ENCODE measurements at regions not wholly inside any gene's neighbourhood (a gene's known extent, or its start where the extent isn't known, plus 50 kb on each side); places are given as distances from the start of the nearest gene placed in this dataset.

DNA sequence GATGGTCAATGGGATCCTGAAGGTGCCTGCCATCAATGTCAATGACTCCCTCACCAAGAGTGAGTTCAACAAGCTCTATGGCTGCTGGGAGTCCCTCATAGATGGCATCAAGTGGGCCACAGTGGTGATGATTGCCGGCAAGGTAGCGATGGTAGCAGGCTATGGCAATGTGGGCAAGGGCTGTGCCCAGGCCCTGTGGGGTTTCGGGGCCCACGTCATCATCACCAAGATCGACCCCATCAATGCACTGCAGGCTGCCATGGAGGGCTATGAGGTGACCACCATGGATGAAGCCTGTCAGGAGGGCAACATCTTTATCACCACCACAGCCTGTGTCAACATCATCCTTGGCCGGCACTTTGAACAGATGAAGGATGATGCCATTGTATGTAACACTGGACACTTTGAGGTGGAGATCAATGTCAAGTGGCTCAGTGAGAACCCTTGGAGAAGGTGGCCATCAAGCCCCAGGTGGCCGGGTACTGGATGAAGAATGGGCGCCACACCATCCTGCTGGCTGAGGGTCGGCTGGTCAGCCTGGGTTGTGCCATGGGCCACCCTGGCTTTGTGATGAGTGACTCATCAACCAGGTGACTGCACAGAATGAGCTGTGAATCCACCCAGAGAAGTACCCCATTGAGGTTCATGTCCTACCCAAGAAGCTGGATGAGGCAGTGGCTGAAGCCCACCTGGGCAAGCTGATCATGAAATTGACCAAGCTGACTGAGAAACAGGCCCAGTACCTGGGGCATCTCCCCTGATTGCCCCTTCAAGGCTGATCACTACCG, 63.0 kb upstream of the ANTXRL start:
- TF ChIP-seq, protein P1, sequence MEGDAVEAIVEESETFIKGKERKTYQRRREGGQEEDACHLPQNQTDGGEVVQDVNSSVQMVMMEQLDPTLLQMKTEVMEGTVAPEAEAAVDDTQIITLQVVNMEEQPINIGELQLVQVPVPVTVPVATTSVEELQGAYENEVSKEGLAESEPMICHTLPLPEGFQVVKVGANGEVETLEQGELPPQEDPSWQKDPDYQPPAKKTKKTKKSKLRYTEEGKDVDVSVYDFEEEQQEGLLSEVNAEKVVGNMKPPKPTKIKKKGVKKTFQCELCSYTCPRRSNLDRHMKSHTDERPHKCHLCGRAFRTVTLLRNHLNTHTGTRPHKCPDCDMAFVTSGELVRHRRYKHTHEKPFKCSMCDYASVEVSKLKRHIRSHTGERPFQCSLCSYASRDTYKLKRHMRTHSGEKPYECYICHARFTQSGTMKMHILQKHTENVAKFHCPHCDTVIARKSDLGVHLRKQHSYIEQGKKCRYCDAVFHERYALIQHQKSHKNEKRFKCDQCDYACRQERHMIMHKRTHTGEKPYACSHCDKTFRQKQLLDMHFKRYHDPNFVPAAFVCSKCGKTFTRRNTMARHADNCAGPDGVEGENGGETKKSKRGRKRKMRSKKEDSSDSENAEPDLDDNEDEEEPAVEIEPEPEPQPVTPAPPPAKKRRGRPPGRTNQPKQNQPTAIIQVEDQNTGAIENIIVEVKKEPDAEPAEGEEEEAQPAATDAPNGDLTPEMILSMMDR (IDR thresholded peaks at IDR 0.05): no peak
- TF ChIP-seq POLR2A (IDR thresholded peaks at IDR 0.05) (no peak), POLR2AphosphoS5 (IDR thresholded peaks at IDR 0.05) (no peak)
